Small intestine (tissue), 7 donors: ENCODE measurements at regions not wholly inside any gene's neighbourhood (a gene's known extent, or its start where the extent isn't known, plus 50 kb on each side); places are given as distances from the start of the nearest gene placed in this dataset.

Source experiments
- DNase-seq, 2 donors: peaks; one replicate each; pipeline versions ENCODE4 v3.0.0 to v3.0.0-alpha.2; 2013
- FAIRE-seq: peaks from 2 replicates; lab custom pipeline; 2012; peaks lifted over from hg19 to GRCh38; lab: Jason Lieb, UNC
- H3K27ac ChIP-seq, 3 donors: one replicate each; pipeline ENCODE4 v1.5.1; 2013; ENCODE audit warnings: low read length in 2 of 3, mild to moderate bottlenecking in 2 of 3, control low read depth in 1 of 3, inconsistent platforms in 1 of 3, low read depth in 1 of 3, moderate library complexity in 1 of 3
- H3K27me3 ChIP-seq, 3 donors: one replicate each; pipeline ENCODE4 v1.6.1; 2013; ENCODE audit warnings: low read length in 3 of 3, inconsistent platforms in 1 of 3; ENCODE audit not compliant: control insufficient read depth in 3 of 3, insufficient read depth in 3 of 3
- H3K36me3 ChIP-seq, 3 donors: one replicate each; pipeline ENCODE4 v1.6.1; 2013; ENCODE audit warnings: low read length in 3 of 3, inconsistent platforms in 1 of 3, low read depth in 1 of 3, mild to moderate bottlenecking in 1 of 3, moderate library complexity in 1 of 3; ENCODE audit not compliant: control insufficient read depth in 3 of 3, insufficient read depth in 2 of 3
- H3K4me1 ChIP-seq, 3 donors: one replicate each; pipeline ENCODE4 v1.6.1; 2013; ENCODE audit warnings: low read length in 2 of 3, inconsistent platforms in 1 of 3, low read depth in 1 of 3, mild to moderate bottlenecking in 1 of 3, moderate library complexity in 1 of 3; ENCODE audit not compliant: control insufficient read depth in 3 of 3, insufficient read depth in 2 of 3
- H3K4me3 ChIP-seq, 3 donors: one replicate each; pipeline ENCODE4 v1.5.1; 2013; ENCODE audit warnings: low read length in 3 of 3, control low read depth in 1 of 3, inconsistent platforms in 1 of 3, low read depth in 1 of 3, mild to moderate bottlenecking in 1 of 3, moderate library complexity in 1 of 3
- H3K9me3 ChIP-seq, 2 donors: one replicate each; pipeline ENCODE4 v1.6.1; 2013; ENCODE audit warnings: low read depth in 1 of 2, low read length in 1 of 2; ENCODE audit not compliant: control insufficient read depth in 2 of 2, insufficient read depth in 1 of 2
- WGBS, 3 donors: extraction: QIAGEN DNeasy Blood & Tissue Kit; methylation state at CpG; one replicate each; pipeline ENCODE4 v1.1.7; 2013; 5-methylcytosine and 5-hydroxymethylcytosine counted together
- donor health status: healthy with polysubstance abuse.
- donor health status: control.
- donor health status: control.
- donor health status: Bipolar disorder and iron deficiency.
- donor health status: healthy.

- DNase-seq (no peak), FAIRE-seq (no peak)
- H3K27me3 ChIP-seq, result no peaks in the 10 kb centered on the region
- H3K9me3 ChIP-seq, result peaks cover 0 to 8% of the 10 kb centered on the region in 2 donors
- no peaks in the 10 kb centered on the region for H3K36me3 ChIP-seq
- WGBS, 3 donors, result 72 to 86% (median 73%) methylated on average over 2 of the region's 2 CpGs
- no peaks in the 10 kb centered on the region for H3K4me1 ChIP-seq
- no peak overlapping the region for H3K4me3 ChIP-seq
- H3K27ac ChIP-seq, result no peak overlapping the region
Measured at GRCh38 chr9:75589497-75589896, 301.0 kb upstream of the PCSK5 start.

DNA sequence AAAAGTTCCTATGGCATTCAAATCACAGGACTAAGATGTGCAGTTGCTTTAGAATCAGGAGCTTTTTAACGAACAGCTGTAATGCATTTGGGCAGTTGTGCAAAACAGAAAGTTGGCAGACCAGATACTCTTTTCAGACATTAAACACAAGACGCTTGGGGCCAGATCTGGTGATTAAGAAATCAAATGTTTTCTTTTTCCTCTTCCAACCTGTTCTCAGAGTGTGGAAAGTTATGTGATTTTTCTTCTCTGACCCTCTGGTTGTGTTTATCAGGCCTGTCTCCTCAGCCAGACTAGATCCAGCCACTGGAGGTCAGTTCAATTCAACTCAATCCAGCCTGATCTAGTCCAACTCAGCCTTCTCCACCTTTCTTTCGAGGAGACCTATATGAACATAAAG lies 298.5 kb upstream of the PCSK5 start:
- no peak for FAIRE-seq
- H3K27me3 ChIP-seq, result no peaks in the 10 kb centered on the region
- H3K9me3 ChIP-seq, result peaks cover 0 to 8% of the 10 kb centered on the region in 2 donors
- H3K27ac ChIP-seq, result no peak overlapping the region
- H3K4me1 ChIP-seq, result no peaks in the 10 kb centered on the region
- no peak for DNase-seq
- no peaks in the 10 kb centered on the region for H3K36me3 ChIP-seq
- no peak overlapping the region for H3K4me3 ChIP-seq
- 59 to 79% (median 68%) methylated on average over 3 of the region's 3 CpGs for WGBS, 3 donors

DNA sequence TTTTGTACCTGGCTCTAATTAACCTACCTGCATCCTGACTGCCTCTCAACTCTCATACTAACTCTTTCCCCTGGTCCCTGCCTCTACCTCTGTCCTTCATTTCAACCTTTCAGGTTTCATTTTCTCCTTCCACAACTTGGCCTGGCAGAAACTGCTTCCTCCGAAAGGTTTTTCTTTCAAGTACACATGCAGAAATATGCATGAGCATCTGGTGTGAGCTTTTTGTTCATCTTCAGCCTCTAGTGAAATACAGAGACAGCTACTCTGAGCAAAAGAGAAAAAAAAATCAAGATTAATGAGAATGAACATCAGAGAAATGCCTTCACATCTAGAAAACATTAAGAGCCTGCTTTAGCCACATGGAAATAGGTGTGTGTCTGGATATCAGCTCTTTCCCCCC lies 297.9 kb upstream of the PCSK5 start:
- Histone ChIP-seq H3K4me3 (no peak overlapping the region), H3K27ac (no peak overlapping the region), H3K9me3 (peaks cover 0 to 8% of the 10 kb centered on the region in 2 donors), H3K36me3 (no peaks in the 10 kb centered on the region), H3K27me3 (no peaks in the 10 kb centered on the region), H3K4me1 (no peaks in the 10 kb centered on the region)
- FAIRE-seq (no peak), DNase-seq (no peak)
- 80 to 96% (median 85%) methylated on average over 1 of the region's 1 CpG for WGBS, 3 donors

DNA sequence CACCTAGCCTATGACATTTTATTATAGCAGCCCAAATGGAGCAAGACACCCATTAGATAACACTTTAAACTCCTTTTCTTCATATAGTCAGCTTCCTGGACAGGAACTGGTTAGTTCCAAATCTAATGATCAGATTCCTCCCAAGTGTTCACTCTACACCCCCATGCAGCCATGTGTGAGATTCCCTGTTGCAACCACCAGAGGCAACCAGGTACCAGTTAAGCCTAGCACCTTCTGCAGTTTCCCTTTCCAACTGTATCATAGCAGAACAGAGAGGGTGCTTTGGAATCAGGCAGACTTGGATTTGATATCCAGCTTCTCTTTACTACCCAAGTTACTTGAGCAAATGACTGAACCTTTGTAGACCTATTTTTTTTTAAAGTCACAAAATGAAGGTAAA lies 296.6 kb upstream of the PCSK5 start:
- no peaks in the 10 kb centered on the region for H3K4me1 ChIP-seq
- no peak for FAIRE-seq
- DNase-seq, result no peak

DNA sequence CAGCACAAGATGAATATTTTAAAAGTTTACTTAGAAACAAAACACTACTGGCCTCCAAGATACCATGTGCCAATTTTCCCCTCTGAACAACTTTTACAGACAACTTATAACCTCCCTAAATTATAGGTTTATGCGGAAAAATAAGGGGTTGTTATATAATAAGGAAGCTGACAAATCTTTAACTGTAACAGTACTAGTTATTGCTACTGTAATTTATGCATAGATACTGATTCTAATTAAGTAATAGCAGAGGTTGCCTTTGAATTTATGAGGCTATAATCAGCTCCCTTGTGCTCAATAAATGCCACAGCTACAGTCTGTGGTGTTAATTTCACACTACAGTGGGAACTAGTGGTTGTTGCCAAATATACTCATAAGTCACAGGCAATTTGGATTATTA lies 291.3 kb upstream of the PCSK5 start:
- Histone ChIP-seq H3K4me1 (no peaks in the 10 kb centered on the region), H3K9me3 (no peaks in the 10 kb centered on the region), H3K36me3 (no peaks in the 10 kb centered on the region), H3K27ac (no peak overlapping the region), H3K4me3 (no peak overlapping the region), H3K27me3 (no peaks in the 10 kb centered on the region)
- FAIRE-seq (no peak), DNase-seq (peak in 1 of 2 donors; percentile 35)
- 13 to 56% (median 17%) methylated on average over 1 of the region's 1 CpG for WGBS, 3 donors

More for the DNA sequence above, 296.6 kb upstream of the PCSK5 start:
- H3K27ac ChIP-seq, result no peak overlapping the region
- H3K36me3 ChIP-seq, result no peaks in the 10 kb centered on the region
- H3K9me3 ChIP-seq, result peaks cover 0 to 8% of the 10 kb centered on the region in 2 donors
- no peak overlapping the region for H3K4me3 ChIP-seq
- H3K27me3 ChIP-seq, result no peaks in the 10 kb centered on the region

GRCh38 chr9:75601280-75601679 lies 289.2 kb upstream of the PCSK5 start:
- WGBS, 3 donors, result 84 to 90% (median 85%) methylated on average over 2 of the region's 2 CpGs
- Histone ChIP-seq H3K27ac (no peak overlapping the region), H3K36me3 (no peaks in the 10 kb centered on the region), H3K9me3 (no peaks in the 10 kb centered on the region), H3K27me3 (no peaks in the 10 kb centered on the region), H3K4me1 (no peaks in the 10 kb centered on the region), H3K4me3 (no peak overlapping the region)
- DNase-seq (peak; percentile 49 to 50), FAIRE-seq (no peak)

- DNase-seq, result no peak
- H3K27ac ChIP-seq, result no peak overlapping the region
- FAIRE-seq, result no peak
- 81 to 85% (median 84%) methylated on average over 4 of the region's 4 CpGs for WGBS, 3 donors
- no peaks in the 10 kb centered on the region for H3K27me3 ChIP-seq
- H3K36me3 ChIP-seq, result no peaks in the 10 kb centered on the region
- no peaks in the 10 kb centered on the region for H3K4me1 ChIP-seq
- no peak overlapping the region for H3K4me3 ChIP-seq
- no peaks in the 10 kb centered on the region for H3K9me3 ChIP-seq
Measured at GRCh38 chr9:75602060-75602459, 288.4 kb upstream of the PCSK5 start.

- WGBS, 3 donors, result 59 to 83% (median 82%) methylated on average over 2 of the region's 2 CpGs
- H3K36me3 ChIP-seq, result no peaks in the 10 kb centered on the region
- FAIRE-seq (no peak), DNase-seq (no peak)
- no peak overlapping the region for H3K4me3 ChIP-seq
- H3K27me3 ChIP-seq, result no peaks in the 10 kb centered on the region
- H3K4me1 ChIP-seq, result no peaks in the 10 kb centered on the region
- no peaks in the 10 kb centered on the region for H3K9me3 ChIP-seq
- H3K27ac ChIP-seq, result no peak overlapping the region
Measured at GRCh38 chr9:75604661-75605060, 285.8 kb upstream of the PCSK5 start.

GRCh38 chr9:75607521-75607920 lies 283.0 kb upstream of the PCSK5 start:
- DNase-seq (no peak), FAIRE-seq (no peak)
- Histone ChIP-seq H3K4me1 (no peaks in the 10 kb centered on the region), H3K27me3 (no peaks in the 10 kb centered on the region), H3K9me3 (no peaks in the 10 kb centered on the region), H3K36me3 (no peaks in the 10 kb centered on the region), H3K27ac (no peak overlapping the region), H3K4me3 (no peak overlapping the region)
- 68 to 90% (median 82%) methylated on average over 2 of the region's 2 CpGs for WGBS, 3 donors
